IMR-90 (cell line): ENCODE measurements at regions not wholly inside any gene's neighbourhood (a gene's known extent, or its start where the extent isn't known, plus 50 kb on each side); places are given as distances from the start of the nearest gene placed in this dataset.

Experiments used
- ATAC-seq: fragments of 200-7000 bp; cut with Tn5 transposase; 2 replicates; pipeline ENCODE4 v1.9.1; 2020; ENCODE audit warnings: low read depth, mild to moderate bottlenecking, moderate library complexity
- BruUV-seq: library from RNA; stranded (reverse); fragments of 400-500 nt; replicated peaks from 2 replicates; lab custom pipeline; 2021; lab: Mats Ljungman, UMichigan
- CTCF ChIA-PET: fragments of 300-600 bp; formaldehyde crosslinking; extraction: SDS; loops from one replicate; lab custom pipeline; 2021; ENCODE audit warnings: antibody characterized with exemption; lab: Yijun Ruan, JAX
- POLR2A ChIA-PET: fragments of 300-600 bp; sonication (Branson Sonifier 250); formaldehyde crosslinking; loops from one replicate; lab custom pipeline; 2022; ENCODE audit warnings: antibody characterized with exemption; ENCODE audit not compliant: unreplicated experiment; lab: Charles Lee
- DNase-seq: peaks from one replicate; pipeline ENCODE4 v3.0.0; 2013
- H2AFZ ChIP-seq: replicated peaks from 2 replicates; pipeline ENCODE3; 2013; ENCODE audit warnings: low read length, mild to moderate bottlenecking; ENCODE audit not compliant: poor library complexity
- H2AK5ac ChIP-seq: 2 replicates; pipeline ENCODE4 v1.6.1; 2013; ENCODE audit warnings: low read depth, low read length, inconsistent platforms
- H2AK9ac ChIP-seq: replicated peaks from 2 replicates; pipeline ENCODE3; 2013; ENCODE audit warnings: mild to moderate bottlenecking, low read depth, low read length, moderate library complexity; ENCODE audit not compliant: poor library complexity
- H2BK120ac ChIP-seq: 2 replicates; pipeline ENCODE4 v1.6.1; 2013; ENCODE audit warnings: low read depth, low read length, inconsistent platforms
- H2BK15ac ChIP-seq: 3 replicates; pipeline ENCODE4 v1.6.1; 2013; ENCODE audit warnings: low read depth, low read length, inconsistent platforms
- H2BK20ac ChIP-seq: 2 replicates; pipeline ENCODE4 v1.6.1; 2013; ENCODE audit warnings: low read depth, mild to moderate bottlenecking, inconsistent platforms, low read length, moderate library complexity
- H2BK5ac ChIP-seq: 2 replicates; pipeline ENCODE4 v1.6.1; 2013; ENCODE audit warnings: mild to moderate bottlenecking, low read depth, low read length, inconsistent platforms; ENCODE audit not compliant: poor library complexity, severe bottlenecking
- H3K14ac ChIP-seq: replicated peaks from 2 replicates; pipeline ENCODE4 v1.6.1; 2013; ENCODE audit warnings: low read depth, low read length, inconsistent platforms
- H3K18ac ChIP-seq: 2 replicates; pipeline ENCODE4 v1.6.1; 2013; ENCODE audit warnings: low read depth, low read length, control low read depth
- H3K23ac ChIP-seq: 2 replicates; pipeline ENCODE4 v1.6.1; 2013; ENCODE audit warnings: low read depth, low read length, inconsistent platforms
- H3K27ac ChIP-seq: 2 replicates; pipeline ENCODE4 v1.5.1; 2013; ENCODE audit warnings: mild to moderate bottlenecking, control low read depth, low read length; ENCODE audit not compliant: insufficient read depth
- H3K27me3 ChIP-seq: 2 replicates; pipeline ENCODE4 v1.6.1; 2013; ENCODE audit warnings: low read length; ENCODE audit not compliant: control insufficient read depth, insufficient read depth
- H3K36me3 ChIP-seq: 2 replicates; pipeline ENCODE4 v1.6.1; 2013; ENCODE audit warnings: low read length, mixed read lengths; ENCODE audit not compliant: control insufficient read depth, insufficient read depth
- H3K4ac ChIP-seq: 2 replicates; pipeline ENCODE4 v1.6.1; 2013; ENCODE audit warnings: low read depth, low read length, inconsistent platforms
- H3K4me1 ChIP-seq: 2 replicates; pipeline ENCODE4 v1.6.1; 2013; ENCODE audit warnings: low read length, mixed read lengths; ENCODE audit not compliant: control insufficient read depth, insufficient read depth
- H3K4me2 ChIP-seq: 2 replicates; pipeline ENCODE4 v1.6.1; 2013; ENCODE audit warnings: low read depth, mild to moderate bottlenecking, control low read depth, low read length, moderate library complexity
- H3K4me3 ChIP-seq: 2 replicates; pipeline ENCODE4 v1.5.1; 2013; ENCODE audit warnings: low read depth, mild to moderate bottlenecking, control low read depth, low read length, moderate library complexity; ENCODE audit not compliant: insufficient read depth
- H3K56ac ChIP-seq: 2 replicates; pipeline ENCODE4 v1.6.1; 2013; ENCODE audit warnings: low read length, inconsistent platforms; ENCODE audit not compliant: insufficient read depth; ENCODE audit errors: extremely low read depth
- H3K79me1 ChIP-seq, 2 experiments: 2 replicates each; pipeline ENCODE4 v1.6.1; 2013; ENCODE audit warnings: low read length in 2 of 2, inconsistent platforms in 1 of 2, low read depth in 1 of 2
- H3K9ac ChIP-seq: 2 replicates; pipeline ENCODE4 v1.6.1; 2013; ENCODE audit warnings: low read depth, low read length, control low read depth
- H3K9me1 ChIP-seq: 2 replicates; pipeline ENCODE4 v1.6.1; 2013; ENCODE audit warnings: low read length, inconsistent platforms; ENCODE audit not compliant: insufficient read depth
- H3K9me3 ChIP-seq: 2 replicates; pipeline ENCODE4 v1.6.1; 2013; ENCODE audit warnings: low read length; ENCODE audit not compliant: control insufficient read depth, insufficient read depth
- H4K20me1 ChIP-seq: 2 replicates; pipeline ENCODE4 v1.6.1; 2013; ENCODE audit warnings: low read length, inconsistent platforms; ENCODE audit not compliant: insufficient read depth
- H4K5ac ChIP-seq: 2 replicates; pipeline ENCODE4 v1.6.1; 2013; ENCODE audit warnings: mild to moderate bottlenecking, low read depth, low read length, control low read depth
- H4K8ac ChIP-seq, 2 experiments: 2 replicates each; pipeline ENCODE4 v1.6.1; 2013; ENCODE audit warnings: low read depth in 2 of 2, low read length in 2 of 2, control low read depth in 1 of 2, inconsistent platforms in 1 of 2
- H4K91ac ChIP-seq: 2 replicates; pipeline ENCODE4 v1.6.1; 2013; ENCODE audit warnings: low read depth, low read length, inconsistent platforms; ENCODE audit not compliant: insufficient read depth
- CEBPB ChIP-seq: IDR thresholded peaks from 2 replicates; pipeline ENCODE4 v1.6.1; 2012; ENCODE audit warnings: low read depth, low read length, improper control_type of control experiment
- POLR2A ChIP-seq: IDR thresholded peaks from 2 replicates; pipeline ENCODE4 v1.6.1; 2012; ENCODE audit warnings: mild to moderate bottlenecking, low read depth, low read length
- WGBS, 2 experiments: methylation state at CpG; one replicate each; pipeline versions ENCODE4 v1.1.5 to v1.1.7; 2013; ENCODE audit warnings: missing lambda C conversion rate in 2 of 2; ENCODE audit not compliant: insufficient read length in 1 of 2; ENCODE audit errors: extremely low coverage in 2 of 2; 5-methylcytosine and 5-hydroxymethylcytosine counted together
- dilution Hi-C: fragments of 300-500 bp; cut with HindIII; formaldehyde crosslinking; loops from one replicate; pipeline ENCODE4 v1.14.3; 2018; ENCODE audit warnings: low sequenced_read_pairs; ENCODE audit not compliant: unreplicated experiment
- in situ Hi-C: fragments of 300-500 bp; cut with MboI; formaldehyde crosslinking; loops from 3 replicates; pipeline ENCODE4 v1.14.3; 2019; ENCODE audit warnings: low sequenced_read_pairs, inconsistent platforms, mixed read lengths
- intact Hi-C: fragments of 100-400 bp; cut with micrococcal nuclease; formaldehyde crosslinking; loops from 2 replicates; pipeline ENCODE4 v1.10.0; 2022

- Histone ChIP-seq H2BK120ac (no peak overlapping the region), H4K5ac (no peak overlapping the region), H3K4ac (no peak overlapping the region), H3K14ac (no peak overlapping the region), H4K8ac (no peak overlapping the region), H3K9ac (no peak overlapping the region), H3K4me2 (no peak overlapping the region), H2AFZ (no peak overlapping the region), H2BK5ac (no peak overlapping the region), H3K23ac (no peak overlapping the region), H3K4me1 (no peaks in the 10 kb centered on the region), H2BK20ac (no peak overlapping the region), H3K56ac (no peak overlapping the region), H2AK9ac (no peak overlapping the region), H3K9me3 (no peaks in the 10 kb centered on the region), H2BK15ac (no peak overlapping the region), H3K79me1 (no peaks in the 10 kb centered on the region), H3K27me3 (peaks cover 15% of the 10 kb centered on the region), H2AK5ac (no peak overlapping the region), H3K18ac (no peak overlapping the region), H3K4me3 (no peak overlapping the region), H3K27ac (no peak overlapping the region), H4K20me1 (no peaks in the 10 kb centered on the region), H4K91ac (no peak overlapping the region), H3K9me1 (no peaks in the 10 kb centered on the region), H3K36me3 (no peaks in the 10 kb centered on the region)
- ATAC-seq: no peak
- dilution Hi-C loops (no loop called here), intact Hi-C loops (no loop called here), in situ Hi-C loops (no loop called here)
- BruUV-seq: no TSS peak
- TF ChIP-seq CEBPB (peak; percentile 28; the same call in 1 of the 2 replicates), POLR2A (no peak)
- no CpG with 5 or more reads among the region's 4 CpGs for WGBS, 2 experiments
- DNase-seq: no peak
- CTCF ChIA-PET: interaction anchor here (0.6 kb wide), 1 partner anchor 32 kb away, joined by 3 read pairs; no protein-coding TSS in a partner anchor
- POLR2A ChIA-PET: no interaction called here
Measured at GRCh38 chr5:159409801-159410200, 79.5 kb upstream of the IL12B start.
